Neural cell (in vitro differentiated cells): ENCODE measurements at regions not wholly inside any gene's neighbourhood (a gene's known extent, or its start where the extent isn't known, plus 50 kb on each side); places are given as distances from the start of the nearest gene placed in this dataset.

Experiments
- CTCF ChIP-seq: fragments of 450-650 bp; IDR thresholded peaks from 2 replicates; pipeline ENCODE4 v1.5.1; 2014; ENCODE audit warnings: antibody characterized with exemption, mild to moderate bottlenecking, moderate library complexity; ENCODE audit not compliant: poor library complexity, severe bottlenecking
- EP300 ChIP-seq: fragments of 450-650 bp; conservative IDR thresholded peaks from 2 replicates; pipeline ENCODE4 v1.6.1; 2014; ENCODE audit warnings: antibody characterized with exemption, mild to moderate bottlenecking, moderate library complexity; ENCODE audit not compliant: poor library complexity, severe bottlenecking
- EZH2 ChIP-seq: fragments of 200-600, 300-800 bp; shearing (Covaris generic), sonication (generic); IDR thresholded peaks from 2 replicates; pipeline ENCODE4 v1.6.1; 2014; ENCODE audit warnings: antibody characterized with exemption, low read length, borderline replicate concordance, mild to moderate bottlenecking; ENCODE audit not compliant: insufficient read depth, poor library complexity, severe bottlenecking
- MXI1 ChIP-seq: fragments of 450-650 bp; conservative IDR thresholded peaks from 2 replicates; pipeline ENCODE4 v1.6.1; 2014; ENCODE audit warnings: antibody characterized with exemption, mild to moderate bottlenecking; ENCODE audit not compliant: poor library complexity, severe bottlenecking
- POLR2AphosphoS5 ChIP-seq: IDR thresholded peaks from 2 replicates; pipeline ENCODE4 v1.6.1; 2012
- RAD21 ChIP-seq: fragments of 450-650 bp; conservative IDR thresholded peaks from 2 replicates; pipeline ENCODE4 v1.6.1; 2014; ENCODE audit warnings: antibody characterized with exemption, mild to moderate bottlenecking, moderate library complexity
- REST ChIP-seq: IDR thresholded peaks from 2 replicates; pipeline ENCODE4 v1.6.1; 2012; ENCODE audit warnings: borderline replicate concordance
- SMC3 ChIP-seq: fragments of 450-650 bp; conservative IDR thresholded peaks from 2 replicates; pipeline ENCODE4 v1.6.1; 2014; ENCODE audit warnings: antibody characterized with exemption, mild to moderate bottlenecking, moderate library complexity; ENCODE audit not compliant: poor library complexity
- TAF1 ChIP-seq: IDR thresholded peaks from 2 replicates; pipeline ENCODE4 v1.6.1; 2012; ENCODE audit warnings: low read depth

GRCh38 chr2:156017341-156017885, 315.1 kb downstream of the NR4A2 start:
- TF ChIP-seq CTCF = no peak
- TF ChIP-seq EP300 = no peak
- no peak for TF ChIP-seq TAF1
- TF ChIP-seq POLR2AphosphoS5 = no peak
- no peak for TF ChIP-seq RAD21
- no peak for TF ChIP-seq REST
- TF ChIP-seq SMC3 = no peak
- TF ChIP-seq EZH2 = no peak
- no peak for TF ChIP-seq MXI1
